Fibroblast of villous mesenchyme (primary cell): ENCODE measurements at regions not wholly inside any gene's neighbourhood (a gene's known extent, or its start where the extent isn't known, plus 50 kb on each side); places are given as distances from the start of the nearest gene placed in this dataset. TPM values are rescaled to one million over a fixed set of nuclear protein-coding genes. Genes with fewer than 3 reads are reported as not detected.

Experiments used
- DNase-seq: peaks from one replicate; pipeline ENCODE4 v3.0.0-alpha.2; 2010; ENCODE audit warnings: low read depth
- H3K4me3 ChIP-seq: 2 replicates; pipeline ENCODE4 v1.5.1; 2011; ENCODE audit warnings: low read depth, mild to moderate bottlenecking, low read length
- CTCF ChIP-seq: IDR thresholded peaks from 2 replicates; pipeline ENCODE4 v1.5.1; 2012; ENCODE audit warnings: low read depth, mild to moderate bottlenecking, low read length; ENCODE audit not compliant: insufficient read depth
- small RNA-seq: library from RNA; depleted of rRNA; stranded (forward); fragments of <200 nt; gene quantifications from one replicate; pipeline ENCODE3, GENCODE V24; 2012

- no peak for DNase-seq
- no peak for TF ChIP-seq CTCF
- H3K4me3 ChIP-seq = no peak overlapping the region
Observed at GRCh38 chr5:24720743-24721142, 76.0 kb upstream of the CDH10 start.

GRCh38 chr5:24714746-24715145 is 70.0 kb upstream of the CDH10 start:
- DNase-seq = no peak
- TF ChIP-seq CTCF = no peak
- H3K4me3 ChIP-seq = no peak overlapping the region

GRCh38 chr5:24712947-24713346 is 68.2 kb upstream of the CDH10 start:
- DNase-seq = no peak
- no peak for TF ChIP-seq CTCF
- no peak overlapping the region for H3K4me3 ChIP-seq

- no peak overlapping the region for H3K4me3 ChIP-seq
- DNase-seq = no peak
- no peak for TF ChIP-seq CTCF
Observed at GRCh38 chr5:24712047-24712446, 67.3 kb upstream of the CDH10 start.

DNA sequence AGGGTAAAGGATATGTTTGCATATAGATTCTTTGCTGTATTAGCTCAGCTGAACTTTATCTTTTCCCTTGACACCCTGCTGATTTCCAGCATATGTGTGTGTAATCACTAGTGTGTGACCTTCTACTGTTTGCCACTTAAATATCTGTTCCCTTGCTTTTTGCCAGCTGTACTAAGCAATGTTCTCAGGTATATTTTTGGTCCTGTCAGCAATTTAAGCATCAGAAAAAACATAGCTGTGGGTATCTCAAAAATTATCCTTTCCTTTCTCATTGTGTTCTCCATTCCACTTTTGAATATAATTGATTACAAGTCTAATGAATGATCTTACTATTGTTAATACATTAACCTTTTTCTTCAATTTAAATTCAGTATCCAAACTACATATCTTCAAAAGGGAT is 59.2 kb upstream of the CDH10 start:
- H3K4me3 ChIP-seq = no peak overlapping the region
- no peak for TF ChIP-seq CTCF
- no peak for DNase-seq

Small RNAs in the stretch of these regions (small RNA-seq; reads per million reads assigned to genes)
- gene AC022140.2 (not detected), gene AC106754.2 (not detected), gene BTG4P1 (not detected), gene RF00019 (not detected), gene RF00070 (not detected), gene RNU6-374P (not detected)
